T-cell (primary cell): ENCODE measurements at regions not wholly inside any gene's neighbourhood (a gene's known extent, or its start where the extent isn't known, plus 50 kb on each side); places are given as distances from the start of the nearest gene placed in this dataset.

Experiments
- ATAC-seq, 4 experiments: fragments of 200-7000 bp in 3 of 4; fragments of 150-1000 bp in 1 of 4; cut with Tn5 transposase; replicated peaks in 1 of 4; 1 replicate in 3 of 4; 2 replicates in 1 of 4; pipeline ENCODE4 v1.10.0; 2021; ENCODE audit warnings: moderate library complexity in 3 of 4, mild to moderate bottlenecking in 2 of 4, moderate number of reproducible peaks in 1 of 4
- CTCF ChIA-PET, 2 donors: fragments of 300-600 bp; sonication (Branson Sonifier 250); formaldehyde crosslinking; loops; one replicate each; lab custom pipeline; 2022; ENCODE audit warnings: antibody characterized with exemption in 2 of 2; lab: Charles Lee
- POLR2A ChIA-PET, 2 donors: fragments of 300-600 bp; sonication (Branson Sonifier 250); formaldehyde crosslinking; loops; one replicate each; lab custom pipeline; 2022; ENCODE audit warnings: antibody characterized with exemption in 2 of 2; lab: Charles Lee
- DNase-seq, 35 experiments: peaks; one replicate each; pipeline versions ENCODE4 v3.0.0 to v3.0.0-alpha.2; 2013 to 2023
- H3K27ac ChIP-seq: one replicate; pipeline ENCODE4 v1.5.1; 2013; ENCODE audit warnings: low read length
- H3K27me3 ChIP-seq, 2 experiments: replicated peaks in 1 of 2; 1 replicate in 1 of 2; 2 replicates in 1 of 2; pipeline versions ENCODE4 v1.6.1 to v1.7.0; 2013; ENCODE audit warnings: low read length in 1 of 2, mixed read lengths in 1 of 2; ENCODE audit not compliant: control insufficient read depth in 2 of 2, insufficient read depth in 2 of 2; ENCODE audit errors: extremely low read depth in 1 of 2
- H3K36me3 ChIP-seq, 2 donors: 1 replicate in 1 of 2; 2 replicates in 1 of 2; pipeline versions ENCODE4 v1.6.1 to v1.7.0; 2013; ENCODE audit warnings: low read length in 1 of 2; ENCODE audit not compliant: control insufficient read depth in 2 of 2, insufficient read depth in 1 of 2; ENCODE audit errors: extremely low read depth in 1 of 2
- H3K4me1 ChIP-seq, 2 experiments: 1 replicate in 1 of 2; 2 replicates in 1 of 2; pipeline versions ENCODE4 v1.6.1 to v1.7.0; 2013; ENCODE audit warnings: low read length in 2 of 2, mixed read lengths in 1 of 2; ENCODE audit not compliant: insufficient read depth in 2 of 2, control insufficient read depth in 1 of 2; ENCODE audit errors: extremely low read depth in 1 of 2
- H3K4me3 ChIP-seq, 2 donors: 1 replicate in 1 of 2; 2 replicates in 1 of 2; pipeline versions ENCODE4 v1.5.1 to v1.7.0; 2013; ENCODE audit warnings: mild to moderate bottlenecking in 2 of 2, low read length in 1 of 2, moderate library complexity in 1 of 2; ENCODE audit not compliant: control insufficient read depth in 1 of 2; ENCODE audit errors: extremely low read depth in 1 of 2
- H3K9me3 ChIP-seq: 2 replicates; pipeline ENCODE4 v1.7.0; 2013
- H3K27ac Mint-ChIP-seq, 2 donors: one replicate each; pipeline ENCODE4 v1.8.0; 2020 to 2021; ENCODE audit warnings: mild to moderate bottlenecking in 2 of 2, mixed read lengths in 2 of 2
- H3K27me3 Mint-ChIP-seq, 2 donors: one replicate each; pipeline ENCODE4 v1.8.0; 2021 to 2022; ENCODE audit warnings: mixed read lengths in 2 of 2
- H3K36me3 Mint-ChIP-seq: one replicate; pipeline ENCODE4 v1.8.0; 2021; ENCODE audit warnings: mixed read lengths
- H3K4me1 Mint-ChIP-seq, 3 donors: one replicate each; pipeline ENCODE4 v1.8.0; 2020 to 2022; ENCODE audit warnings: mixed read lengths in 3 of 3, mild to moderate bottlenecking in 1 of 3
- H3K4me3 Mint-ChIP-seq, 3 donors: one replicate each; pipeline ENCODE4 v1.8.0; 2020 to 2022; ENCODE audit warnings: mild to moderate bottlenecking in 3 of 3, mixed read lengths in 3 of 3, moderate library complexity in 3 of 3
- H3K9me3 Mint-ChIP-seq, 3 donors: one replicate each; pipeline ENCODE4 v1.8.0; 2020 to 2022; ENCODE audit warnings: mixed read lengths in 3 of 3
- WGBS: methylation state at CpG from one replicate; pipeline ENCODE4 v1.1.5; 2013; ENCODE audit warnings: missing lambda C conversion rate; ENCODE audit not compliant: insufficient coverage; 5-methylcytosine and 5-hydroxymethylcytosine counted together

GRCh38 chr22:23391022-23391421, 189.1 kb downstream of the IGLL1 start:
- ATAC-seq, result no peak
- CTCF ChIA-PET, result no interaction called here

GRCh38 chr22:23389271-23390071, 190.6 kb downstream of the IGLL1 start:
- Histone ChIP-seq H3K36me3 (no peaks in the 10 kb centered on the region), H3K27me3 (peaks cover 0 to 27% of the 10 kb centered on the region in 2 experiments), H3K27ac (no peak overlapping the region), H3K9me3 (no peaks in the 10 kb centered on the region), H3K4me1 (peaks cover 0 to 4% of the 10 kb centered on the region in 2 experiments), H3K4me3 (no peak overlapping the region)
- Mint-ChIP-seq H3K4me1 (no peaks in the 10 kb centered on the region), H3K4me3 (no peak overlapping the region), H3K36me3 (no peaks in the 10 kb centered on the region), H3K27ac (no peak overlapping the region), H3K9me3 (no peaks in the 10 kb centered on the region), H3K27me3 (peaks cover 3 to 4% of the 10 kb centered on the region in 2 donors)
- ATAC-seq, result no peak
- ChIA-PET POLR2A (no interaction called here), CTCF (interaction anchor here in 1 of 2 donors (0.6 kb wide), 1 partner anchor 1123 kb away, joined by 3 read pairs; no protein-coding TSS in a partner anchor)
- DNase-seq, result no peak
- WGBS, result 78% methylated on average over 20 of the region's 21 CpGs

More at GRCh38 chr22:23391022-23391421, 189.1 kb downstream of the IGLL1 start:
- no peak overlapping the region for H3K4me3 Mint-ChIP-seq
- H3K4me1 ChIP-seq, result peaks cover 0 to 2% of the 10 kb centered on the region in 2 experiments
- H3K27me3 ChIP-seq, result peaks cover 0 to 12% of the 10 kb centered on the region in 2 experiments
- H3K27me3 Mint-ChIP-seq, result no peaks in the 10 kb centered on the region
- H3K9me3 Mint-ChIP-seq, result no peaks in the 10 kb centered on the region
- H3K36me3 ChIP-seq, result no peaks in the 10 kb centered on the region
- 65% methylated on average over 7 of the region's 14 CpGs for WGBS
- H3K27ac ChIP-seq, result no peak overlapping the region
- POLR2A ChIA-PET, result no interaction called here
- no peak overlapping the region for H3K27ac Mint-ChIP-seq
- no peak overlapping the region for H3K4me3 ChIP-seq
- no peaks in the 10 kb centered on the region for H3K9me3 ChIP-seq
- no peaks in the 10 kb centered on the region for H3K4me1 Mint-ChIP-seq
- no peak for DNase-seq
- H3K36me3 Mint-ChIP-seq, result no peaks in the 10 kb centered on the region

GRCh38 chr22:23388517-23388890, 191.6 kb downstream of the IGLL1 start:
- Histone ChIP-seq H3K9me3 (no peaks in the 10 kb centered on the region), H3K36me3 (no peaks in the 10 kb centered on the region), H3K4me1 (peaks cover 0 to 4% of the 10 kb centered on the region in 2 experiments), H3K27me3 (peaks cover 0 to 31% of the 10 kb centered on the region in 2 experiments), H3K4me3 (no peak overlapping the region), H3K27ac (no peak overlapping the region)
- Mint-ChIP-seq H3K27me3 (peaks cover 3 to 4% of the 10 kb centered on the region in 2 donors), H3K27ac (no peak overlapping the region), H3K36me3 (no peaks in the 10 kb centered on the region), H3K4me1 (no peaks in the 10 kb centered on the region), H3K9me3 (no peaks in the 10 kb centered on the region), H3K4me3 (no peak overlapping the region)
- 88% methylated on average over 7 of the region's 8 CpGs for WGBS
- no peak for ATAC-seq
- ChIA-PET CTCF (interaction anchor here in 1 of 2 donors (0.7 kb wide), 1 partner anchor 12 kb away, joined by 3 read pairs; no protein-coding TSS in a partner anchor), POLR2A (no interaction called here)
- no peak for DNase-seq

DNA sequence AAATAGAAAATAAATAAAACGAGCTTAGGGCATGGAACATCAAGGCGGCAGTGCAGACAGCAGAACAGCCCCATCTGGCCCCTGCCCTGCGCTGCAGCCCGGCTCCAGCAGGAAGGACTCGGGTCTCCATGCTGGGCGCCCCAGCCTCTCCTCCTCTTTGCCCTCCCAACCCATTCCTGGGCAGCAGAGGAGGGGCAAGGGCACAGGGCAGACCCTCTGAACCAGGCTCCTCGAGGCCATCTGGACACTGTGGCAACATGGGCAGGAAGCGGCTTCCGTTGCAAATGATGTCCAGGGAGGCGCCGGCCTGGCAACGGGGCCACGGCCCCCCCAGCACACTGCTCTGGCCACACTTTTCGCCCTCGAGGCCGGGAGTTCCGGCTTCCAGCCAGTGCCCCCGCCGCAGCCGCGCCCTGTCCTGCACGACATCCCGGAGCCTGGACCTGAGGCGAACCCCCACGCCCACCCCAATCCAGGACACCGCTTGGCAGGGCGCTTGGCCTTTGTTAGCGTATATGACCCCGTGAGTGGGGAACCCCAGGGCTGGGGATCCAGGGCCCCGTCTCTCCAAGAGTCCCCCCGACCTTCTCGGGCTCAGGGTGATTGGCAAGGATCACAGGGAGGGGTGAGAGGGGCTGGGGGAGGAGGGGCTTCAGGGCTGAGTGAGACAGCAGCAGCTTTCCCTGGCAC, 192.1 kb downstream of the IGLL1 start:
- ATAC-seq (no peak), DNase-seq (no peak)
- Histone ChIP-seq H3K9me3 (no peaks in the 10 kb centered on the region), H3K27me3 (peaks cover 0 to 31% of the 10 kb centered on the region in 2 experiments), H3K36me3 (no peaks in the 10 kb centered on the region), H3K27ac (no peak overlapping the region), H3K4me3 (no peak overlapping the region), H3K4me1 (peaks cover 0 to 4% of the 10 kb centered on the region in 2 experiments)
- WGBS, result 92% methylated on average over 15 of the region's 32 CpGs
- Mint-ChIP-seq H3K27me3 (peaks cover 3 to 4% of the 10 kb centered on the region in 2 donors), H3K4me3 (no peak overlapping the region), H3K4me1 (no peaks in the 10 kb centered on the region), H3K27ac (no peak overlapping the region), H3K36me3 (no peaks in the 10 kb centered on the region), H3K9me3 (no peaks in the 10 kb centered on the region)
- ChIA-PET POLR2A (no interaction called here), CTCF (interaction anchor here in 1 of 2 donors (0.7 kb wide), 1 partner anchor 11 kb away, joined by 3 read pairs; no protein-coding TSS in a partner anchor)

DNA sequence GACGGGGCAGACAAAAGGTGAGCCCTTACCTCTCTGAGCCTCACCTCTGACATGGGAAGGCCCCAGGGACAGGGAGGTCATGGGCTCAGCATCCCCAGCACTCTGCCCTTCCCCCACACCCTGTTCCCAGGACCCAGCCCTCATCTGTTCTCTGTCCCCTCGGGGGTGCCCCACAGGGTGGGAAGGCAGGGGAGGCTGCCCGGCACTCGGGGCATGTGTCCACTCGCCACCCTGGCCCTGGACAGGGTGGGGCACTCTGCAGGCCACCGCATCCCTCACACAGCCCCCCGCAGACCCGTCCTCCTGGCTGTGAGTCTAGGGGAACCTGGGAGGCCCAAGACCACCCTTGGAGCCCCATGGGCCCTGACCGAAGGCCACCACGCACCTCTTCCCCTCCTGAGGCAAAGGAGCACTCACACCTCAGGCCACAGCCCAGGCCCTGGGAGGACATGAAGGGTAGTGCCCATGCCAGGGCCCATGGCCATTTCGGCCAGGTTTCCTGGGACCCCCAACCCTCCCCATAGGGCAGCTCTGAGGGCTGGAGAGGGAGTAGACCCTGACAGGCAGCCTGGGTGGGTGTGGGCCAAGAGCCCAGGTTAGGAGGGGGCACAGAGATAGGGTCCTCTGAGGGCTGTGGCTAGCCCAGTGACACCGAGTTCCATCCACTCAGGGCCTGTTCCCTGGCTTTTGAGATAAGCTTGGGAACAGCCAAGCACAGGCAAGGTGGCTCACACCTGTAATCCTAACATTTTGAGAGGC, 193.1 kb downstream of the IGLL1 start:
- ChIA-PET POLR2A (no interaction called here), CTCF (no interaction called here)
- Histone ChIP-seq H3K27me3 (peaks cover 0 to 31% of the 10 kb centered on the region in 2 experiments), H3K4me3 (no peak overlapping the region), H3K36me3 (no peaks in the 10 kb centered on the region), H3K4me1 (peaks cover 0 to 4% of the 10 kb centered on the region in 2 experiments), H3K27ac (no peak overlapping the region), H3K9me3 (no peaks in the 10 kb centered on the region)
- 93% methylated on average over 9 of the region's 12 CpGs for WGBS
- Mint-ChIP-seq H3K27ac (no peak overlapping the region), H3K4me1 (no peaks in the 10 kb centered on the region), H3K9me3 (no peaks in the 10 kb centered on the region), H3K4me3 (no peak overlapping the region), H3K27me3 (peaks cover 3 to 4% of the 10 kb centered on the region in 2 donors), H3K36me3 (no peaks in the 10 kb centered on the region)
- no peak for DNase-seq
- no peak for ATAC-seq
